Ureter (tissue), 1 donor: ENCODE measurements at regions not wholly inside any gene's neighbourhood (a gene's known extent, or its start where the extent isn't known, plus 50 kb on each side); places are given as distances from the start of the nearest gene placed in this dataset.
"Not testable (repeated sequence)": the region's sequence is repeated elsewhere in the genome, so short reads cannot be mapped to it uniquely, and the experiment has no call there.

ENCODE experiments used
- DNase-seq: peaks from one replicate; pipeline ENCODE4 v3.0.0-alpha.2; 2020; ENCODE audit warnings: low spot score
- donor health status: DM: yes; HTN: yes; CAD: no.

DNA sequence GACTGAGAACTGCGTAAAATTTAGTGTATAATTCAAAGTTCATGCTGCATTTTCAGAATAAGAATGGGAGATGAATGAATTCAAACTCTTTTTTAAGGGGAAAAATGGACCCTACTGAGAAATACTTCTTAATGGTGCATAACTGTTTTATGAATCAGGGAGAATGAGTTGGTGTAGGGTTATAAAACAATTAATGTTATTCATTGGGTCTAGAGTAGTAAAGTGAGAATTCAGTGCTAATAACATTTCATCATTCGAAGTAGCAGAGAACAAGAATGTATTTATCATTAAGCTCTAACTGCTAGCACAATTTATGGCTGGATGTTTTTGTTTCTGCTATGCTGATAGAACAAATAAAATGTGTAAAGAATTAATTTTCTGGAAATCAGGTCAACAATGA, 310.2 kb downstream of the SLITRK5 start:
- DNase-seq, result no peak

DNA sequence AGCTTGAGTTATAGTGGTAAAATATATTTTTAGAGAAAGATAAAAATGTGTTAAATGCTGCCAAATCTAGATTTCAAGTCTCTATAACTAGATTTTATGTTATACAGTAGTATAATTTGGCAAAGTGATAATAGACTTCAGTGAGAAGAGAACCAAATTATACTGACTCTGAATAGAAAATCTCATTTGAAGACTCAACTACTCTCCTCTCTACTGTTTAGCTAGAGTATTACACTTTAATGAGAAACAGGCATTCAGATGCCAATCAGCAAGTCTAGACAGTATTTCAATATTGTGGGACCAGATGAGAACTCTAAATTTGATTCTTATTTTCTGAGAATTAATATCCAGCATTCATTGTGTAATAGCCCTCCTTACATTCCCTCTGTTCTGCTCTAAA, 311.2 kb downstream of the SLITRK5 start:
- DNase-seq, result no peak

DNA sequence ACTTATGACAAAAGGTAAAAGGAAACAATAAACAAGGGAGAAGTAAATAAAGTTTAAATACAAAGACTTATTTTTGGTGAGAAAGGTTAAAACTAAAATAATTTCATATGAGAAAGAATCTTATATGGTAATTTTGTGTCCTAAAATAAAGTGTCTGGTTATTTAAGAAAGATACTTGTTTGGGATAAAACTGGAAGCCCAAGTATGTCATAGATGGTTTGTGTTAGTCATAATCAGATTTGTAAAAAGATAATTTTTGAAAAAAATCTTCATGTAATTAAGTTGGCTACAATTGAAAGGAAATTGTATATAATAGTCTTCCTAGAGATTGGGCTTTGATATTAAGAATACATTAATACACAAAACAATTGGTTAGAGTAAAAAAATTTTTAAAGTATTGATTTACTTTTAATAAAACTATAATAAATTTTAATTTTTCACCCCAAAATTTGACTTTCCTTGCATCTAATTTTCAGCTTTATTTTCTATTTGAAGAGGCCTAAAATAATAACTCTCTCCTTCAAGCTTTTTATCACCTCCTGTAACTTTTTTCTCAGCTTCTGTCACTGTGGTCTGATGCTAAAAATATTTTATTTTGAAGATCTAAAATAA, 315.6 kb downstream of the SLITRK5 start:
- no peak for DNase-seq

DNA sequence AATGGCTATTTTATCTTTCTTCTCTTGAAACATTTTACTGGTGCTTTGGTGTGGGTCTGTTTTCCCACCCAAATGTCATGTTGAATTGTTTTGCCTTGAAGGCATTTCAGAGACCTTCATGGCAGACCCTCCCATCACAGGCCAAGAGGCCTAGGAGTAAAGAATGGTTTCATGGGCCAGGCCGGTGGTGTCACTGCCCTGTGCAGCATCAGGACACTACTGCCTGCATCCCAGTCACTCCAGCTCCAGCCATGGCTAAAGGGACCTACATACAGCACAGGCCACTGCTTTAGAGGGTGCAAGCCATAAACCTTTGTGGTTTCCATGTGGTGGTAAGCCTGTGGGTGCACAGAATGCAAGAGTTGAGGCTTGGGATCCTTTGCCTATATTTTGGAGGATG, 326.9 kb downstream of the SLITRK5 start:
- DNase-seq, result no peak

DNA sequence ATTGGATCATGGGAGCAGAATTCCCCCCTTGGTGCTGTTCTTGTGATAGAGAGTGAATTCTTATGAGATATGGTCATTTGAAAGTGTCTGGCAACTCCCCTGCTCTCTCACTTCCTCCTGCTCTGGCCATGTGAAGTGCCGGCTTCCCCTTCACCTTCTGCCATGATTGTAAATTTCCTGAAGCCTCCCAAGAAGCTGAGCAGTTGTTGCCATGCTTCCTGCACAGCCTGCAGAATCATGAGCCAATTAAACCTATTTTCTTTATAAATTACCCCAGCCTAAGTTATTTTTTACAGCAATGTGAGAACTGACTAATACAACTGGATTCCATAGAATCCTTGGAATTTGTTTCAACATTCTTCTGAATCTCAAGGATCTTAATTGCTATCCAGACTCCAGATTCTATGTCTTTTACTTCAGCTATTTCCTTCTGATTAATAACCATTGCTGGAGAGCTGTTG, 328.1 kb downstream of the SLITRK5 start:
- no peak for DNase-seq

DNA sequence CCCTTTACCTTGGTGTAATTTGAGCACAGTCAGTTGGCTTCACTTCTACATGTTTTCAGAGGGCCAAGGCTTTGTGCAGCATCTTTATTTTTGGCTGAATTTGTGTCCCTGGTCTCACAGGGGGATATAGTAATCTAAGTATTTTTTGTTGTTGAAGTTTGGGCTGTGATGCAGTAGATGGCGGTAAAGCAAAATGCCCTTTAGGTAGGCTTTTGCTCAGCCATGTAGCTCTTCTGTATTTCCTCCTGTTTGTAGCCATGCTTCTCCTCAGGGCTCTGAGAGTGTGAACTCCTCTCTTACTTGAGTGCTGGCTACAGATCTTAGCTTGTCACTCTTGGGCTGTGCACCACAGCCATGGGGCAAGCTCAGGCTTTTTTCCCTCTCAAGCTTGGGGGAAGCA, 328.6 kb downstream of the SLITRK5 start:
- DNase-seq, result no peak

DNA sequence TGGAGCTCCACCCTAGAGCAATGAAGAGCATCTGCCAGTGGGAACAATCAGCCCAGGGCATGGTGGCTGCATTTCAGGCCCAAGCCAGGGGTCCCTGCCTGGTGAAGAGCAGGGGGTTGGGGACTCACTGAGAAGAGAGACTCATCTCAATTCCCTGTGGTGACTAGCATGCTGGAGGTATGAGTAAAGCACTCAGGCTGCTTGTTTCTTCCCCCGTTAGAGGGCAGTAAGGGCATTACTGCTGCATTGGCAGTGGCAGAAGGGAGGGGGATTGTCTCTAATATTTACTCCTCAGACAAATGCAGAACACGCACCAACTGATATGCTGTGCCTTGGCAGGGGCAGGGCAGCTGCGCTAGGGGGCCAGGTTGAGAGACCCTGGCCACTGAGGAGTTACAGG, 329.1 kb downstream of the SLITRK5 start:
- DNase-seq, result no peak

DNA sequence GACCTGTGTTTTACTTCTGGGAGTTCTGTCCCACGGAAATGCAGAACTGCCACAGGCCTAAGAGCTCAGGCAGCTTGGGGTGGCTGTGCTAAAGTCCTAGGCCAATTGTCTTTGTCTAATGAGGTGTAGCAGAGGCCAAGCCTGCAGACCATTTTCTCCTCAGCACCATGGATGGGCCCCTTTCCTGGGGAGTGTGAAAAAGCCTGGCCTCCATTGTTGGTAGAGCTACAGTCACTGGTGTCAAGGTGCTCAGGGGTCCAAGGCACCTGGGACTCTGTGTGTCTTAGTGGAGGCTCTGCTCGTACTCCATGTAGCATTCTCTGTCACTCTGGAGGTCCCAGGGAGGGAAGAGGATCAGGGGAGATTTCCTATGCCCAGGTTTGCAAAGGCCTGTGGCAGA, 329.6 kb downstream of the SLITRK5 start:
- no peak for DNase-seq

DNA sequence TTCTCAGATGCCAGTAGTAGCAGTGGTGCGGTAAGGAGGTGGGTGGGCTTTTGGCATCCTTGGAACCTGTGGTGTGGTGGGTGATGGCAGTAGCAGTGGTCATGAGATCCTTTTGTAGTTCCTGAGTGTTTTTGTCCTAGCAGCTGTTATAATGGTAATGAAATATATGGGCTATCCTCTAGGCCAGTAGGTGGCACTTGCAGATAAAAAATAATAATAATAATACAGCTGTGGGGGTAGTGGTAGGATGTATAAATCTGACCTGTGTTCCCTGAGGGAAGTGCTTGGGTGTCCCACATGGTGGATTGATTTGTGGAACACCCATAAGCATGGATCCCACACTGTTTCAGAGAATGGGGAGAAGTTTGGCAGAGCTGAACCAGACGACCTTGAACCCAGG, 334.0 kb downstream of the SLITRK5 start:
- no peak for DNase-seq

DNA sequence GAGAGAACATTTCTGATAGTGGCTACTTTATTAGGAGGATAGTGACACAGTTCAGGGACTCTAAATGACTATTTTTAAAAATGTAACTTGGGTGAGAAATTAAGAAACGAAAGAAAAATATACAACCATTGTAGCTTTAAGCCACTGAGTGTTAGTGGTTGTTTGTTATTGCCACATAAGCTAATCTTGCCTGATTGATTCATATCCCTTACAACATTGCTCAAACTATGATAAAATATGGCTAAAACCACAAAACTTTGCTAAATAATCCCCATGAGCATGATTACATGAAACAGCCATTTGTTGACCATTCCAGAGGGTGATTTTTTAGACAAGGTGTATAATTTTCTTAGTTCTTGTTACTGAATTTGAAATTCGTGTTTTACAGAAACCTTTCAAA, 343.4 kb downstream of the SLITRK5 start:
- no peak for DNase-seq

DNA sequence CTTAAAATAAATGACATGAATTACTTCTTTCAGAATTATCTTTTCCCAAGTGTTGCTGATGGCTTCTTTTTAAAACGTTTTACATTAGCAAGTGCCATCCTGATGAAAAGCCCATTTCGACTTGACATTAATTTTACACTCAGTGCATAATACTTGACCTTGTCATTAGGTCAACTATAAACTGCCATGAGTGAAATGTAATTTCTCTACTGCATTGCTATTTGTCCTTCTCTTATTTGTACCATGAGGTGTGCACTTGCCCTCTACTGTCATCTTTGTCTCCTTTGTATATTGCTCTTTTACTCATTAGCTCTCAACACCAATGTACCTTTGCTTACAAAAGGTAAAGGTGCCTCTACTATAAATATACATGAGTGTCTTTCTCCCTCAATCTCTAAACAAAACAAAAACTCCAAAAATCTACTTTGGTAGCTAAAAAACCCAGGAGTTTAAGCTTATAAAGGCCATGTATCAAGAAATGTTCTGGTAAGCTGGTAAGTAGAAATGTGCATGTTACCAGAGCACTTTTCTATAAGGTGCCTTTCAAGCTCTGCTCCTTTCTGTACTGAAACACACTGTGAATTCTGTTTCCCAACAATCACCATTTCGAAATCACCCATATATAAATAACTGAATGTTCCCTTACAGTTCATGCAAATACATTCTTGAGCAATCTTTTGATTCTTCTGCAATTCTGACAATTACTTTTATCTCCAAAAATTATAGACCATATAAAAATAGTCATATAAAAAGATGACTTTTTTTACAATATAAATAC, 351.4 kb downstream of the SLITRK5 start:
- no peak for DNase-seq

DNA sequence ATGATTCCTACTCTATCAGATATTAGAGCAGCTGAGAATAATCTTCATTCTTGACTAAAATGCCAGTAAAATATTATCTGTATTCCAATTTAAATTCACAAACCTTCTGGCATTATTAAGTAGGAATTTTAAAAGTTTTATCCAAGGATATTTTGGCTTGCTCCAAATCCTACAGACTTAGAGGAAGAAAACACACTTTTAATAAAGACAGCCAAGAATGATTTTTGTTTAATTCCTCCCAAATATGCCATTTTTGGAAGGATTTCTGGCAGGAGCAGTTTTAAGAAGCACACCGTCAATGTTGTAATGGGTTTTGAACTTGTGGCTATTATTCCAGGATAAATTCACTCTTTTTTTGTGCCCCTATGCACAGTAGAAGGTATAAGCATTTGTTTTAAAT, 355.1 kb downstream of the SLITRK5 start:
- DNase-seq, result no peak

DNA sequence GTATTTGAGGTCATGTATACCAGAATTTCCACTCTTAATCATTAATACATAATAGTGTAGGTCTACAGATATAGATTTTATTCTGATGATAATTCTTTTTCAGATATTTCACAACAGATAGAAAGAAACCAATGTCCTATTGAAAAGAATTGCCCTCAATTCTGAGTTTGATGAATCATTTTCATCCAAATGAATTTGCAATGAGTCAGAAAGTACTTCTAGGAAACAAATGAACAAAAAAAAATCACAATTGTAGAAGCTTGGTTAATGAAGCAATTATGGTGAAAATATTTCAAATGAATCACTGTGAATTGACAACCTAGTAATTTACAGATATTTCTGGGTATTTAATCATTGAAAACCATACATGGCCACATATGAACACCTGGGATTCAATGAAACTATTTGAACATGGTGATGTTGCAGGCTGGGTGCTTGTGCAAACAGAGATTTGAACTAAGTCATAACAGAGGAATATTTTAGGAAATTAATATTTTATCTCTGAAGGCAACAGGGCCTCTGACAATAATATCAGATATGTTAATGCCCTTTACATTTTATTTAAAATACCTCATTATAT, 360.9 kb downstream of the SLITRK5 start:
- no peak for DNase-seq

DNA sequence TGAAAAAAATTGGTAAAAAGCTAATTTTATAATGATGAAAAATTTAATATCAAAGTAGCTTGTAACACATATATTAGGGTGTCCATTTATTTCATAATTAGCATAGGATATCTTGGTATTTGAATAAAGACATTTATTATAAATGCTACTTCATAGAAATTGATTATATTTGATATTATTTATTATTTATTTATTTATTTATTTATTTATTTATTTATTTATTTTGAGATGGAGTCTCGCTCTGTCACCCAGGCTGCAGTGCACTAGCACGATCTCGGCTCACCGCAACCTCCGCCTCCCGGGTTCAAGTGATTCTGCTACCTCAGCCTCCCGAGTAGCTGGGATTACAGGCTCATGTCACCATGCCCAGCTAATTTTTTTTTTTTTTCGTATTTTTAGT, 365.0 kb downstream of the SLITRK5 start:
- not testable (repeated sequence) for DNase-seq

DNA sequence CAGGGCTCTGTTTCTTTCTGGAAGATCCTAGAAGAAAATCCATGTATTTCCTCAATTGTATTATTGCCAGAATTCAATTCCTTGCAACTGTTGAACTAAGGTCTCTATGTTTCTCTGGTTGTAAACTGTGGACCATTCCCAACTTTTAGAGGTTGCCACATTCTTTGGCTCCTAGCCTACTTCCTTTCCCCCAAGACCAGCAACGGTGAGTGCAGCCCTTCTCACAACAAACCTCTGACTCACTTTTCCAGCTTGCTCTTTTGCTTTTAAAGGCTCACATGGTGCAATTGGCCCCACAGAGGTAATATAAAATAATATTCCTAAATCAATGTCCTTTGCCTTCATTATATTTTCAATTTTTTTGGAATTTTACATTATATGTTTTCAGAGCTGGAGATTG, 371.3 kb downstream of the SLITRK5 start:
- DNase-seq, result no peak

DNA sequence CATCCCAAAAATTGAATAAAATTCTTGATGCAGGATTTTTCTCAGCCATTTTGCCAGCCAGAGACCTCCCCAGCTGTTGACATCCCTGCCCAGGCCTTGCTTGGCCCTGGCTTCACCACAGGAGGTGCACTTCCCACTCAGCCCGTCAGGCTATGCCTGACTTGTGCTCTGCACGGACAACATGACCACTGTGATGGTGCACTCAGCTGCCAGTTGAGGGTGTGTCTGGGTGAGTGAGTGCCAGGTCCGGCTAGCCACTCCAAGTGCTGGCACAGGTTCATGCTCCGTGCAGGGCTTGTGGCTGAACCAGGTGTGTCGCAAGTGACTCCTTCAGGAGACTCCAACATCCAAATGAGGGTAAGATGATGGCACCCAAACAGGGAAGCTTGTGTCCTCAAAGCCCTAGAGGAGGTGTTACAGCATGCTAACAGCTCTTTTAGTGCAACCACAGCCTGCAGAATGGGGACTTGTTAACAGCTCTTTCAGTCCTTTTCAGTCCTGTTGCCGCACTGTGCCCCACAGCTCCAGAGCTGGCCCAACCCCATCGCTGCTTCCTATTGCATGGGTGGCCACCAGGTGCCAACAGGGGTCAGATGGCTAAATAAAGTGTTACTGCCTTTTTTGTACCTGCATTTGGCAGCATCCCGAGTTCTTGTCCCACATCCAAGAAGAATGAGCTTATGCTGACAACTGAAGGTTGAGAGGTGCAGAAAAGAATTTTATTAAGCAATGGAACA, 380.7 kb downstream of the SLITRK5 start:
- no peak for DNase-seq

DNA sequence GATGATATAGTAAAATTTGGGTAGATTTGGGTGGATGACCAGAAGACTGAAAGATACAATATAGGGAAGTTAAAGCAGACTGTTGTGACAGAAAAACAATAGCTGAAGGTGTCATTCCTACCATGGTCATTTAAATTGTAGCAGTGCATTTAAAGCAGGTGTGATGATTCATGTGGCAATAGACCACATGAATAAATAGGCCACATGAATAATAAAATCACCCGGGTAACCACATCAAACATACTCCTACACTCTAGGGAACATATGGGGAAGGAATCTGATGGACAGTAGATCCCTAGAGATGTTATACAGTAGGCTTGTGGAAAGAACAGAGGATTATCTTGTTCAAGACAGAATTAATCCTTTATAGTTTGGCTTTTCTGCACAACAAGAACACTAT, 392.6 kb downstream of the SLITRK5 start:
- DNase-seq, result no peak

DNA sequence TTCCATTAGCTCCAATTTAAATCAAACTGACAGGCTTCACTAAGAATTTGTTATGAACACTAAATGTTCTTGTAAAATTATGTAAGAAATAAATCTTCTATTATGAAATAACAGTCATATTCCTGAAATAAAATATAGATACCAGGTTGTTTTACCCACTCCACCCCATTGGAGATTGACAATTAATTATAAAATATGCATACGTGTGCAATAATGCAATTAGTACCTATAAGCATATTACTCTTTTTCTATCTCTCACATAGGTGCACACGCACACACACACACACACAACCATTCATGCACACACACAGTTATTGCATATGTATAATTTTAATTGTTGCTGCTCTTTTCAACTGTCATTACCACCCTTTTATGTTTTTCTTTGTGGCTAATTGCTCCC, 395.7 kb downstream of the SLITRK5 start:
- no peak for DNase-seq

DNA sequence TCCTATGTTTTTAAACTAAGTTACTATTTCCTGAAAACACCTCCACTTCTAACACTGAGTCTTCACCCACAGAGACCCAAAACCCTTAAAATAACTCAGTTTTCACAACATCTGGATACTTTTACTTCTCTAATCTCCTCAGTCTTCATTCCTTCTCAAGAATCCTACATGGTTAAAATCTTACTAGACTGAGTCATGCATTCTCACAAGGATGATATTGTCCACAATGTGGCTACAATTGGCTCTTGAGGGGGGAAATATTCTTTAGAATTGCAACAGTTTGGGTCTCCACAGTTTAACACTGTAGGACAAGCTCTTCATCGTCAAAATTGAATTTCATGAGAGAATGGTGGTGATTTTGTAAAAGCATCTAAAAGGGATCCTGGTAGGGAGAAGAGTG, 397.1 kb downstream of the SLITRK5 start:
- DNase-seq, result no peak

DNA sequence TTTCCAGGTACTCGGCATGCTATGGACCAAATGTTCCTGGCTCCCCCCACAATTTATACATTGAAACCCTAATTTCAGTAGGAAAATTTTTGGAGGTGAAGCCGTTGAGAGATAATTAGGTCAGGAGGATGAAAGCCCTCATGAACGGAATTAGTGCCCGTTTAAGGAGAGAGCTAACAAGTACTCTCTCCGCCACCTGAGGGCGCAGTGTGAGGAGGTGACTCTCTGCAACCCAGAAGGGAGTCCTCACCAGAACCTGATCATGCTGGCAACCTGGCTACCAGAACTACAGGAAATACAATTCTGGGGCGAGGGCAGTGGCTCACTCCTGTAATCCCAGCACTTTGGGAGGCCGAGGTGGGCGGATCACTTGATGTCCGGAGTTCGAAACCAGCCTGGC, 397.8 kb downstream of the SLITRK5 start:
- no peak for DNase-seq

DNA sequence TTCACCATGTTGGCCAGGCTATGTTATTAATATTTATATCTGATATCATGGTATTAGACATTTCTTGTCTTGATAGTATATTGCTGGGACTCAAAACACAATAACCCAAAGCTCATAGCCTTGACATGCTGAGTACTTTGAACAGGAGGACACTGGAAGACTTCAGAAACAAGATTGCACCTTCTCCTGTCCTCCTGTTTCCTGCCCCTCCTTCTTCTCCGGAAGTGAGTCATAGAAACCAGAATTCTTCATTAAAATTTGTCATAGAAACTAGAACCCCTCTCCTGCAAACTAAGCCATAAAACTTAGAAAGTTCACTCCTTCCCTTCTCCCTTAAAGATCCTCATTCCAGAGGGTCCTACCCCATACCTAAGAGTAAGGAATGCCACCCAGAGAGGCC, 400.2 kb downstream of the SLITRK5 start:
- DNase-seq, result no peak

DNA sequence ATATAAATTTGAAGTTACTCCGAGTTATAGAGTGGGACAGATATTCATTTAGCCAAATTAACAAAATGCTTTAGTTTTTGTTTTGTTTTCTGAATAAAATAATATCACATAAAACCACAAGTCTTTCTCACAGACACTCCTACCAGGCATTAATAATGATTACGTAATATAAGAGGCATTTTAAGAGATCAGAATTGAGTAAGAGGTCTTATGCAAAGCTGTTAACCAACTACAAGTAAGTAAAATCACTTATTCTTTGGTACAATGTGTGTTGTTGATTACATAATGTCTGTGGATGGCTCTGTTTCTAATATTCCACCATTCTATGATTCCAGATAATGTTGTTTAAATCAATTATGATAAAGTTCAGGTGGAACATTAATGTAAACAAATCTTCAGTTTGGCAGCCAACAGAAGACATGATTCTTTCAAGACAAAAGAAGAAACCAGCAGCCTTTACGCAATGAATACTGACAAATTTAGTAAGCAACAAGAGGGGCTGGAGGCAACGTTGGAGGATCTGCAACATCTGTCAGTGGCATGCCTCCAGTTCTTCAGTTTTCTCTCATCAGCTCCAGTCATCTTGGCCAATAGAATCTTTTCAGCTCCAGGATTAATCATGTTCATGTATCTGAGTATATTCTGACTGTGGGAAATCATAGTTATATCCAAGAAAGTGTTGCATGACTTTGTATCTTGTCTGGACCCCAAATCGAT, 403.8 kb downstream of the SLITRK5 start:
- DNase-seq, result no peak
